Epithelial cell of proximal tubule (primary cell): ENCODE measurements at regions not wholly inside any gene's neighbourhood (a gene's known extent, or its start where the extent isn't known, plus 50 kb on each side); places are given as distances from the start of the nearest gene placed in this dataset.

Source experiments
- DNase-seq: peaks from one replicate; pipeline ENCODE4 v3.0.0-alpha.2; 2011; ENCODE audit warnings: low read depth
- H3K4me3 ChIP-seq: 2 replicates; pipeline ENCODE4 v1.5.1; 2011; ENCODE audit warnings: low read depth, mild to moderate bottlenecking, low read length
- TF ChIP-seq, protein P1 (sequence below): conservative IDR thresholded peaks from 2 replicates; pipeline ENCODE4 v1.5.1; 2012; ENCODE audit warnings: low read depth, mild to moderate bottlenecking, low read length

- TF ChIP-seq, protein P1, sequence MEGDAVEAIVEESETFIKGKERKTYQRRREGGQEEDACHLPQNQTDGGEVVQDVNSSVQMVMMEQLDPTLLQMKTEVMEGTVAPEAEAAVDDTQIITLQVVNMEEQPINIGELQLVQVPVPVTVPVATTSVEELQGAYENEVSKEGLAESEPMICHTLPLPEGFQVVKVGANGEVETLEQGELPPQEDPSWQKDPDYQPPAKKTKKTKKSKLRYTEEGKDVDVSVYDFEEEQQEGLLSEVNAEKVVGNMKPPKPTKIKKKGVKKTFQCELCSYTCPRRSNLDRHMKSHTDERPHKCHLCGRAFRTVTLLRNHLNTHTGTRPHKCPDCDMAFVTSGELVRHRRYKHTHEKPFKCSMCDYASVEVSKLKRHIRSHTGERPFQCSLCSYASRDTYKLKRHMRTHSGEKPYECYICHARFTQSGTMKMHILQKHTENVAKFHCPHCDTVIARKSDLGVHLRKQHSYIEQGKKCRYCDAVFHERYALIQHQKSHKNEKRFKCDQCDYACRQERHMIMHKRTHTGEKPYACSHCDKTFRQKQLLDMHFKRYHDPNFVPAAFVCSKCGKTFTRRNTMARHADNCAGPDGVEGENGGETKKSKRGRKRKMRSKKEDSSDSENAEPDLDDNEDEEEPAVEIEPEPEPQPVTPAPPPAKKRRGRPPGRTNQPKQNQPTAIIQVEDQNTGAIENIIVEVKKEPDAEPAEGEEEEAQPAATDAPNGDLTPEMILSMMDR = no peak
- DNase-seq = no peak
- no peak overlapping the region for H3K4me3 ChIP-seq
Observed at GRCh38 chr10:98332623-98333269, 64.8 kb upstream of the LOXL4 start.

GRCh38 chr10:98331885-98332284 is 63.9 kb upstream of the LOXL4 start:
- DNase-seq = no peak
- TF ChIP-seq, protein P1 = peak; percentile 82
- H3K4me3 ChIP-seq = no peak overlapping the region

DNA sequence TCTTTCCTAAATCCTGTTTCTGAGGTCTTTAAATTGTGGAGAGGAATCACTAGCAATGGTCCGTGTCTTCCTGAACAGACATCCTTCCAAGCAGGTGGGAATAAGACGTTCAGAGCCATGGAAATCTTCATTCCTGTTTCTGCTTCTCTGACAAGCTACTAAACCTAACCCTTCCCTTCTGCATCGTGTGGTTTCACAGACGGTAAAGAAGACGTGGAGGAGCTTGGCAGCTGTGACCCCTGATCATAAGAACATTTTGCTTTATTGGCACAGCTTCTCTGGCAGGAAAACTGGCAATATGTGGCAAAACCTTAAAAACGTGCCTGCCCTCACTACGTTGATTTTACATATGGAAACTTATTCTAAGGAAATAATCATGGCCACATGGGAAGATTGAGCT is 63.0 kb upstream of the LOXL4 start:
- DNase-seq = no peak
- TF ChIP-seq, protein P1 = no peak

DNA sequence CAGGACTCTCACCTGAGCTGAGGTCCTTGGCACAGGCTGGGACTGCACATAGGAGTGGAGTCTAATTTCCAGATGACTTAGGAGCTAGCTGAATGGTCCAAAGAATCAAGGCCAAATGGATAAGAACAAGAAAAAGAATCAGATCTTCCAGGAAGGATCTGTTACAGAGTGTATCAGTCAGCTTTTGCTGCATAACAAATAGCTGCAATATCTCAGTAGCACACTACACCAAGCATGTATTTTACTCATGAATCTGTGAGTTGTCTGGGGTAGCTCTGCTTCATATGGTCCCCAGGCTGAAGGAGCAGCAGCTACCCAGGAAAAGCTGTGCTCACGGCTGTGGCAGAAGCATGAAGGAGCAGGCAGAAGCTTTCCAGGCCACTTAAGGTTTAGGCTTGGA is 60.6 kb upstream of the LOXL4 start:
- TF ChIP-seq, protein P1 = no peak
- H3K4me3 ChIP-seq = no peak overlapping the region
- no peak for DNase-seq

More for the DNA sequence above, 63.0 kb upstream of the LOXL4 start:
- H3K4me3 ChIP-seq = no peak overlapping the region

- TF ChIP-seq, protein P1 = no peak
- DNase-seq = no peak
- no peak overlapping the region for H3K4me3 ChIP-seq
Observed at GRCh38 chr10:98328163-98328562, 60.2 kb upstream of the LOXL4 start.

DNA sequence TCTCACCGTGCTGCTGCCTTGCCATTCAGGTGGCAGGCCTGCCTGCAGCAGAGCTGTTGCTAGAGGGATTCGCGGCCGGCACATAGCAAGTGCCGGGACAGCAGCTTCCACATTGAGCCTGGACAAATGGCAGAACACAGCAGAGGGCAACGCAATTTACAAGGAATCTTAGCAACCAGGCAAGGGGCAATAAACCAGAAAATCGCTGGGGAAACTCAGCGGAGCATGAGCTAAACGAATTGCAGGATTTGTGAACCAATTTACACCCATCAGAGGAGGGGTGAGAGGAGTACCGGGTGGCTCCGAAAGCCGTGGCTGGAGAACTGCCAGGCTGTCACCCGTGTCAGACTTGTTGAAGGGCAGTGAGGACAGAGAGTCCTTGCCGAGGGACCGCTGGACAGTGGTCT is 58.6 kb upstream of the LOXL4 start:
- TF ChIP-seq, protein P1 = no peak
- H3K4me3 ChIP-seq = no peak overlapping the region
- peak; percentile 15 for DNase-seq

DNA sequence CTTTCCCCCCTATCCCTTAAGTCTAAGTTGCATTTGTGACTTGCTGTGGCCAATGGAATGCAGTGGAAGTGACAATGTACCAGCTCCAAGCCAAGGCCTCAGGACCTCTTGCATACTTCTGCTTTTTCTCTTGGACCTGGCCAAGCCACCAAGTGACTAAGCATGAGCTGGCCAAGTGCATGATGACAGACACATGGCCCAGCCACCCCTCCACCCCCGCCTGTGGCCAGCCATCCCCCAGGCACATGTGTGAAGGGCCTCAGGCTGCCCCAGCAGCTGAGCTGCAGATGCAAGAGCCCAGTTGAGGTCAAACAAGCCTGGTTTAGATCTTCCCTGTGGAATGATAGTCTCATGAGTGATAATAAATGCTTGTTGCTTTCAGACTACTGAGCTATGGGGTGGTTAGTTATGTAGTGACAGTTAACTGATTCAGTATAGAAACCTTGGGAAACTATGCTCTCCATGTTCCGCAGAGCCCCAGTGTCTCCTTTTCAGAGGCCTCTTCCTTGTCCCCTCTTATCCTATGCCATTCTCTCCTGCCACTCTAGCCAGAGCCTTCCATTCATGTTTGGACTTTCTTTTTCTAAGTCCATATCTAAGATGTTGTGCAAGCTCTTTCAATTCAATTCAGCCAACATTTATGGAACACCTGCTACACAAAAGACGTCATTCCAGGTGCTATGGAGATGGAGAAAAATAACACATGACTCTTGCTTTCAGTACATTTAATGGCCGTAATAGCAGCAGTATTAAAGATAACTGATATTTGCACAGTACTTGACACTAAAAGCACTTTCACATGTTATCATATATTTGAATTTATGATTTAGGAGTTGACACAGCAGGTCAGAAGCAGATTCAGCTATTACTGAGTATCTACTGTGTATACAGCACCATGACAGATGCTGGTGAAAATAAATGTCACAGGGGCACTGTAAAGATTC is 55.5 kb upstream of the LOXL4 start:
- TF ChIP-seq, protein P1 = no peak
- DNase-seq = peak; percentile 13
- H3K4me3 ChIP-seq = no peak overlapping the region
